ENCODE measurements at regions not wholly inside any gene's neighbourhood (a gene's known extent, or its start where the extent isn't known, plus 50 kb on each side); places are given as distances from the start of the nearest gene placed in this dataset.
"Not testable (repeated sequence)": the region's sequence is repeated elsewhere in the genome, so short reads cannot be mapped to it uniquely, and the experiment has no call there.

GRCh38 chr16:52741351-52741750 is 194.4 kb upstream of the TOX3 start:
- Histone ChIP-seq H3K36me3 (replicated peaks) (no peaks in the 10 kb centered on the region), H3K27me3 (replicated peaks) (no peaks in the 10 kb centered on the region), H3K27ac (no peak overlapping the region), H3K4me3 (ENCODE audit: low read depth, low read length) (no peak overlapping the region)
- DNase-seq: no peak
- in situ Hi-C loops (cut with HindIII; ENCODE audit: low pct_ligation_motif_present, low sequenced_read_pairs): no loop called here
- TF ChIP-seq CTCF (IDR thresholded peaks at IDR 0.05; ENCODE audit: low read depth, low read length, missing control alignments): no peak

GRCh38 chr16:52740766-52741165 is 193.8 kb upstream of the TOX3 start:
- TF ChIP-seq CTCF (IDR thresholded peaks at IDR 0.05; ENCODE audit: low read depth, low read length, missing control alignments): no peak
- no peak overlapping the region for H3K27ac ChIP-seq
- no peak for DNase-seq
- H3K4me3 ChIP-seq (ENCODE audit: low read depth, low read length): no peak overlapping the region
- no peaks in the 10 kb centered on the region for H3K36me3 ChIP-seq (replicated peaks)
- in situ Hi-C loops (cut with HindIII; ENCODE audit: low pct_ligation_motif_present, low sequenced_read_pairs): no loop called here
- no peaks in the 10 kb centered on the region for H3K27me3 ChIP-seq (replicated peaks)

- no peak for DNase-seq
- in situ Hi-C loops (cut with HindIII; ENCODE audit: low pct_ligation_motif_present, low sequenced_read_pairs): no loop called here
- no peak for TF ChIP-seq CTCF (IDR thresholded peaks at IDR 0.05; ENCODE audit: low read depth, low read length, missing control alignments)
- H3K4me3 ChIP-seq (ENCODE audit: low read depth, low read length): no peak overlapping the region
- H3K27ac ChIP-seq: no peak overlapping the region
- H3K27me3 ChIP-seq (replicated peaks): no peaks in the 10 kb centered on the region
- no peaks in the 10 kb centered on the region for H3K36me3 ChIP-seq (replicated peaks)
Measured at GRCh38 chr16:52740333-52740732, 193.4 kb upstream of the TOX3 start.

GRCh38 chr16:52738992-52739391 is 192.0 kb upstream of the TOX3 start:
- H3K27me3 ChIP-seq (replicated peaks); H3K27ac ChIP-seq; in situ Hi-C loops (cut with HindIII; ENCODE audit: low pct_ligation_motif_present, low sequenced_read_pairs); DNase-seq; H3K4me3 ChIP-seq (ENCODE audit: low read depth, low read length); H3K36me3 ChIP-seq (replicated peaks): not testable (repeated sequence)

GRCh38 chr16:52731219-52731875 is 184.4 kb upstream of the TOX3 start:
- no peak for TF ChIP-seq CTCF (IDR thresholded peaks at IDR 0.05; ENCODE audit: low read depth, low read length, missing control alignments)
- H3K27ac ChIP-seq: no peak overlapping the region
- H3K36me3 ChIP-seq (replicated peaks): no peaks in the 10 kb centered on the region
- H3K27me3 ChIP-seq (replicated peaks): no peaks in the 10 kb centered on the region
- in situ Hi-C loops (cut with HindIII; ENCODE audit: low pct_ligation_motif_present, low sequenced_read_pairs): no loop called here
- DNase-seq: no peak
- H3K4me3 ChIP-seq (ENCODE audit: low read depth, low read length): no peak overlapping the region

- TF ChIP-seq CTCF (IDR thresholded peaks at IDR 0.05; ENCODE audit: low read depth, low read length, missing control alignments): no peak
- no peaks in the 10 kb centered on the region for H3K27me3 ChIP-seq (replicated peaks)
- in situ Hi-C loops (cut with HindIII; ENCODE audit: low pct_ligation_motif_present, low sequenced_read_pairs): no loop called here
- no peak overlapping the region for H3K27ac ChIP-seq
- H3K4me3 ChIP-seq (ENCODE audit: low read depth, low read length): no peak overlapping the region
- H3K36me3 ChIP-seq (replicated peaks): no peaks in the 10 kb centered on the region
- no peak for DNase-seq
Measured at GRCh38 chr16:52729731-52730130, 182.8 kb upstream of the TOX3 start.

All from brain microvascular endothelial cell (primary cell).